ENCODE measurements at regions not wholly inside any gene's neighbourhood (a gene's known extent, or its start where the extent isn't known, plus 50 kb on each side); places are given as distances from the start of the nearest gene placed in this dataset.
"Not testable (repeated sequence)": the region's sequence is repeated elsewhere in the genome, so short reads cannot be mapped to it uniquely, and the experiment has no call there.

DNA sequence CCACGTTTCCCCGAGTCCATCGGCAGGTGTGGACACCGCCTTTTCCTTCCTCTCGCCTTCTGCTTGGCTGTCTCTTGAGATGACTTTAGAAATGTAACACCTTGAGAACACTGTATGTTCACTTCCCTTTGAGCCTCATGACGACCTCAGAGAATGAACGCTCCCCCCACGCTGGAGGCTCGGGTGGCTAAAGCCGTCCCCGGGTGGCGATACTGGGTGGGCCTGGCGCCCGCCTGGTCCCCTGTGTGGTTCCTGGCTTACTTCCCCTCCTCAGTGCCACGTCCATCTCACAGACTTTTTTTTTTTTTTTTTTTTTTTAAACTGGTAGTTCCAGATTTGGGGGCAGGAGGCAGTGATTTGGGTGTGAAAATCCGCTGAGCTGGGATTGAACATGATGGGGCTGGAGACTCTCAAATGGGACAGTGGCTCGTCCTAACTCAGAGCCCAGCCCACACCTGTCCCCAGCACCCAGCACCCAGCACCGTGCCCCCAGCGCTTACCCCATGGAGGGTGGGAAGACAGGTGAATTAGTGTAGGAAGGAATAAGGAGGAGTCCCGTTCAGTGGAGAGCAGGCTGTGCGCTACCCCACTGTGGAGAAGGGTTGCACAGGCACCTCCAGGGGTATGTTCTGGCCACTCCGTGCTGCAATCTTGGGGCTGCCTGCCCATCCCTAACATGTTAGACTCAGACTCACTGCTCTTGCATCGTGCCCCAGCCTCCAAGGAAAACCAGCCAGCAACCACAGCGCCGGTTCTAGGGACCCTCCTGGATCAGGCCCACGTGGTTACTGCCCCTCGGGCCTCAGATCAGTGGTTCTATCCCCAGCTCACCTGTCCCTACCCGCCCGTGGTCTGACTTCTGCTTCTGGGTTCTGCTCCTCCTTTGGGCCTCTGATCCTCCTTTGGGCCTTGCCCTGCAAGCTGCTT, 174.0 kb downstream of the ASB1 start:
- peak; percentile 19 for ATAC-seq

- peak; percentile 71 for ATAC-seq
Observed at GRCh38 chr2:238601433-238602222, 174.9 kb downstream of the ASB1 start.

DNA sequence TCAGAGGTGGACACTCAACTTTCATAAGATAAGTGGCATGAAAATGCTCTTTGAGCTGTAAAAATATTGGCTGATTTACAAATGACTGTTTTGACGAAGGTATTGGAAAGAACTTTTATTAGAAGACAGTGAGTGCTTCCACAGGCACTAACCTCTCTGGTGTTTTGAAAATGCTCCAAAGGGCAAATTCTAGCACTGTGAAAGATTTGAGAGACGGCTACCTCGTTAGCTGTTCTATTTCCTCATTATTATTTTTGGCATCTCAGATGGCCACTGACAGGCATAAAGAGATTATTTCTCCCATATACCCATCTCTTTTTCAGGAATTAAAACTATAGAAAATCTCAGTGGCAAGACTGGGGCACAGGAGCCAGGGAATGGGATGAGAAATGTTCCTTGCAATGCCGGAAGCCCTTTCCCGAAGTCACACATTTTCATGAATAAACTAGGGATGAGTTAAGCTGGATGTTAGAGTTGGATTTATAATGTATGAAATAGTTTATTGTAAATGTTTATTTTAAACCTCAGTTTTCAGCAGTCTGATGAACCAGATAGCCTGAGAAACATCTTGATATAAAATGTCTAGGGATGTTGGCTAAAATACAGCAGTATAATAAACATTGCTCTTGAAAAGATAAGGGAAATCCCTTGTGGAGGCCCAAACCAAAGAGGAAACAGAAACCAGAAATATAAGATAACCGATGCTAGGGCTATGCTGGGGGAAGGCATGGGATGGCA, 175.7 kb downstream of the ASB1 start:
- ATAC-seq = no peak

- no peak for ATAC-seq
Observed at GRCh38 chr2:238603596-238603995, 176.9 kb downstream of the ASB1 start.

DNA sequence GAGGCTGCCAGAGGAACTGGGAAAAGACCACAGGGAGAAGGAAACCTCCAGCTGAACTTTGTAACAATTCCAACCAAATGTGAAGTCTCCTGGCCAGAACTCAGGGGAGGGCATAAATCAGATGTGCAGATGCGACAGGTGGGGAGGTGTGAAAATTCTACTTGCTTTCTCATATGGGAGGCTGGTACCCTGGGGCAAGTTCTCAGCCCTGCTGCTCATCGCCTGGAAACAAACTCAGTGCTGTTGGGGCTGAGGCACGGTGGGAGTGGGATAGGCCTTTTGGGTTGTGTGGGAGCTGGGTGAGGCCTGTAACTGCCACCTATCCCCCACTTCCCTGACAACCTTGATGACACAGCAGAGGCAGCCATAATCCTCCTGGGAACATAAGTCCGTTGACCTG, 179.6 kb downstream of the ASB1 start:
- ATAC-seq = no peak

DNA sequence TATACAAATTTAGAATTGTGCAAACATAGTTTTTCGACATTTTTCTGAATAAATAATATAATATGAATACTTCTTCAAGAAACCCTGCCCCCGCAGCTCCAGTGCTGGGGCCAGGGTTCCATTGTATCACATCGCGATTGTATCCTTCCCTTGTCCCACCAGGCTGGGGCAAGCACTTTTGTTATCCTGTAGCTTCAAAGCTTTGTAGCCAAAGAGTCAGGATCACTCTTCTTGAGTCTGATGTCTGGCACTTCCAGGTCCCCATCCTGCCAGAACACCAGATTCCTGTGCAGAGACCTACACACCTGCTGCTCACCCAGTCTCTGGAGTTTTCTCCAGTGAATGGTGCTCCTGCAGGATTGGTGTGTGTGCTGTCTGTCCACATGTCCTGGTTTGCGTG, 186.9 kb downstream of the ASB1 start:
- ATAC-seq = no peak

DNA sequence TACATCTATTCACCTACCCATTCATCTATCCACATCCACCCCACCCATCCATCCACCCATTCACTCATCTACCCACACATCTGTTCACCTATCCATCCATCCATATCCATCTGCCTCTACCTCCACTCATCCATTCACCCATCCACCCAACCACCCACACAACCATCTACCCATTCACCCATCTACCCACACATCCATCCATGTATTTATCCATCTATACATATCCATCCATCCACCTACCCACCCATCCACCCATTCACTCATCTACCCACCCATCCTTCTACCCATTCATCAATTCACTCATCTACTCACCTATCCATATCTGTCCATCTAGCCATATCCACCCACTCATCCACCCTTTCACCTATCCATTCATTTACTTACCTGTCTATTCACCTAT, 187.6 kb downstream of the ASB1 start:
- no peak for ATAC-seq

GRCh38 chr2:238615187-238615586, 188.5 kb downstream of the ASB1 start:
- no peak for ATAC-seq

GRCh38 chr2:238616681-238617080, 190.0 kb downstream of the ASB1 start:
- no peak for ATAC-seq

- ATAC-seq = not testable (repeated sequence)
Observed at GRCh38 chr2:238618494-238619283, 192.0 kb downstream of the ASB1 start.

DNA sequence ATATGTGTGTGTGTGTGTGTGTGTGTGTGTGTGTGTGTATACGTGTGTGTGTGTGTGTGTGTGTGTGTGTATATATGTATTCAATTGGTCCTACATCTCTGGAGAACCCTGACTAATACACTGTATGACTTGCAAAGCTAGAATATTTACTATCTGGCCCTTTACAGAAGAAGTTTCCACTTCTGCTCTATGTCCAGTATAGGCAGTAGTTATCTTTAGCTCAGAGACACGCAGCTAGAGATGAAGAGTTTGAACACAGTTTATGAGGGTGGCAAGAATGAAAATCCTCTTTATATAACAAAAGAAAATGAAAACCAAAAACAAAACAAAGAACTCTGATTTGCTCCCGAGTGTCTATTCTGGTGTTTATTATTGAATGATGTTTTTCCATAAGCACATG, 201.2 kb downstream of the ASB1 start:
- ATAC-seq = no peak

GRCh38 chr2:238629064-238629463, 202.3 kb downstream of the ASB1 start:
- ATAC-seq = no peak

- ATAC-seq = no peak
Observed at GRCh38 chr2:238631491-238632180, 204.9 kb downstream of the ASB1 start.

DNA sequence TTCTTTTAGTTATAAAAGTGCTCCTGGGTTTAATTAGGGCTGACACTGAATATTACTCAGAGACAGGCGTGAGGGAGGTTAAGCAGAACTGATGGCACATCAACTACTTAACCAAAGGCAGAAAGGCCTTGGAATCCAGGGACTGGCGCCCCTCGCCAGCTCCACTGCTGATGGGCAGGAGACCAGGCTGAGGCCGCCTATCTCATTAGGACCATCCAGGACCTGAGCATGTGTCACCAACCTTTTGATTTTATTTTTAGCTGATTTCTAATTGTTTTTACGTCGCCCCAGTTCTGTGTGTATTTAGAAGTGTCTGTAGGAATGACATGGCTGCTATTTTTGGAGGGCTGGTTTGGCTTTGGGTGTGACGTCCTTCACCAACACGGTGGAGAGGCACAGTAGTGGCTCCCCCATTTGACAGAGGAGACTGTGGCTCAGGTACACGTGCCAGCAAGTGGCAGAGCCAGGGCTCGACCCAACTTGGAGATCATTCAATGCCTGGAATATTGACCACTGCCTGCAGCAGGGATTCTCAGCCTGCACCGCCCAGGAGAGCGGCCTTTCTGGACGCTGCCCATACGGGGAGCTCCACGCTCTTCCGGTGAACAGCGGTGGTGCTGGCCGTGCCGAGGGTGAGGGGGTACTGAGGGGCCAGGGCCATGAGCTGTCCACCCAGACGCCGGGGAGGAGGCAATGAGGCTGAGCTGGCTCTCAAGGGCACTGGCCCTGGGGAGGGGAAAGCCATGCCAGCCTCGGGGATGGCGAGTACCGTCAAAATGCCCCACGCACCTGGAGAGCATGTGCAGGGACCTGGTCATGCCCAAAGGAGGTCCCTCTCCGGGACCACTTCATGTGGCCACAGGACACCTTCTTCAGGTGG, 205.7 kb downstream of the ASB1 start:
- ATAC-seq = no peak

DNA sequence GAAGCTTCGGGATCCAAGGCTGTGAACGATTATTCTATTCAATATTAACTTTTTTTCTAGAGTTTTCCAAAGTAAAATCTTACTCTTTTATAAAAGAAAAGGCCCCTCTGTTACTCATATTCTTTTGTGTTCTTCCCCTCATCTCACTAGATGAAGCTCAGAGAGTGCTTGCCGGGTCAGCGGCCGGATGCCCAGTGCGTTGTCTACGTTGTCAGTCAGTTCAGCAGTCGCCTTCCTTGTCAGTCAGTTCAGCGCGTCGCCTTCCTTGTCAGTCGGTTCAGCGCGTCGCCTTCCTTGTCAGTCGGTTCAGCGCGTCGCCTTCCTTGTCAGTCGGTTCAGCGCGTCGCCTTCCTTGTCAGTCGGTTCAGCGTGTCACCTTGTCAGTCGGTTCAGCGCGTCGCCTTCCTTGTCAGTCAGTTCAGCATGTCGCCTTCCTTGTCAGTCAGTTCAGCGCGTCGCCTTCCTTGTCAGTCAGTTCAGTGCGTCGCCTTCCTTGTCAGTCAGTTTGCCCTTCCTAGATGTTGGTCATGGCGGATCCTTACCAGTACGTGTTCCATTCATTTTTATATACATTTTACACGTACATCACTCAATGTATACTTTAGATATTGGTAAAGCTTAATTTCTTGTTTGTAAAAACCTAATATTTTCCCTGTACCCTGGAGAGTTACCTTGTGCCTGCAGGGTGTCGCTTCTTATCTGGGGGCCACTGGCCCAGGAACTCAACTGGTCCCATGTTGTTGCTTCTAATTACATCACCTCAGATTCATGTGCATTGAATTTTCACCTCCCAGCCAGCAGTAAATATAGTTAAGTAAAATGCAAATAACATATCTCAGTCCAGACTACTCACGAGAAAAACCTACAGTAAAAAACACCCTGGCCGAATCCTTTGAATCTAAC, 206.9 kb downstream of the ASB1 start:
- ATAC-seq = no peak

DNA sequence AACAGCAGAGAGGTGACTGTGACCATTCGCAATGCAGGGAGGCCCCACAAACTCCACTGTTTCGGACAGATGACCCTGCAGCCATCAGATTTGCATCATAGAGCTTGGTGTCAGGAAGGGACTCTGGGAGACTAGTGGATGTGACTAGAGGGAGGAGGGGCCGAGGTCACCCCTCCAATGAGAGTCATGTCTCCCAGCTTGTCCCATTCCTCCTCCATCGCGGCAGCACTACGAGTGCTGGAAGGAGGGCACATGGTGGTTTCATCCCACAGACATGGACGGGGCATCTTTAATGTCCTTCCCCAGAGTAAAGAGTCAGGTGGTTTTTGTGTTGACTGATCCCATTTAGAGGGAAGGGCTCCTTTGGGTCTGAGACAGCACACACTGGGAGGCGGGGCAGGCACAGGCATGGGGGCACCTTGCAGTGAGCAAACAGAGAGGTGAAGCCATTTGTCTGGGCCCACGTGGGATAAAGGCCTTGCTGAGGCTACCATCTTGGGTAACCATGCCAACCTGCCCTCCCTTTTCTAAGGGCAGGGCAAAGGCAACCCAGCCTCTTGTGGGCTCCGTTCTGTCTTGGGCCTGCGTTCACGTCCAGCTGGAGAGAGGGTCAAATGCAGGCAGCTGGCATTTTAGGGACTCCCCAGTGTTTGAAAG, 208.1 kb downstream of the ASB1 start:
- ATAC-seq = no peak

- ATAC-seq = no peak
Observed at GRCh38 chr2:238635647-238636051, 208.9 kb downstream of the ASB1 start.

DNA sequence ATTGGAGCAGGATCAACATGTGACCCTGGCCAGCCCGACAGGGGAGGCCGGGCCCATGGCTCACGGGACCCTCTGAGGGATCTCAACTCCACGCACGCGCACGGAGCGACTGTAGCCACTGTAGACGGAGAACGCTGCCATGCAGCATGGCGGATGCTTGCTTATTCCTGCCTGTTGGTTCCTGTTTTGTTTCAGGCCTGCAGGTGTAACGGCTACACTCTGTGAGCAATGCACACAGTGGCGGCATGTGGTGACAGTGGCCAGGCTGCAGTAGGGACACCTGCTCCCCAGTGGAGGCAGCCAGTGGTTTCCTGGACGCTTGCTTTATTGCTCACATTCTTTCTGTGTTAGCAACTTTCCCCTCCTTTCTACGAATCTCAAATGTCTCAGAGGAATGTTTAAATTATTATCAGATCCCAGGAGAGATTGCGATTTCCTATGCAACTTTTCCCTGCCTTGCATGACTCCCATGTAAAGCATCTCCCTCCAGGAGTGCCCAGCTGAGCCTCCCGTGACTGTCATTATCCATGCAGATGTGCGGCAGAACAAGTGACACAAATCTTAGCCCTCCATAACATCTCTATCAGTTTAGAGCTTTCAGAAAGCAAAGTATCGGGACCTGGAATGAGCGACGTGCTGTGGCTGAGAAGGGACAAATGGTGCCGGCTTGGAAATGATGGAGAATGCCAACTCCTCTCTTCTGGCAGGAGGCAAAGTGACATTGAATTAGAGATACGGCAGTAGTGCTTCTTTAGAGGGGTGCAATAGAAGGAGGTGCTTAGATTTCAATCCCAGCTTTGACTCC, 209.7 kb downstream of the ASB1 start:
- ATAC-seq = no peak
